HG02678 (cell line): ENCODE measurements at regions not wholly inside any gene's neighbourhood (a gene's known extent, or its start where the extent isn't known, plus 50 kb on each side); places are given as distances from the start of the nearest gene placed in this dataset.
"Not testable (repeated sequence)": the region's sequence is repeated elsewhere in the genome, so short reads cannot be mapped to it uniquely, and the experiment has no call there.

Source experiments
- ATAC-seq: cut with Tn5 transposase; IDR thresholded peaks from one replicate; pipeline ENCODE4 v1.9.1; 2021; ENCODE audit warnings: mild to moderate bottlenecking, moderate library complexity; ENCODE audit not compliant: unreplicated experiment

DNA sequence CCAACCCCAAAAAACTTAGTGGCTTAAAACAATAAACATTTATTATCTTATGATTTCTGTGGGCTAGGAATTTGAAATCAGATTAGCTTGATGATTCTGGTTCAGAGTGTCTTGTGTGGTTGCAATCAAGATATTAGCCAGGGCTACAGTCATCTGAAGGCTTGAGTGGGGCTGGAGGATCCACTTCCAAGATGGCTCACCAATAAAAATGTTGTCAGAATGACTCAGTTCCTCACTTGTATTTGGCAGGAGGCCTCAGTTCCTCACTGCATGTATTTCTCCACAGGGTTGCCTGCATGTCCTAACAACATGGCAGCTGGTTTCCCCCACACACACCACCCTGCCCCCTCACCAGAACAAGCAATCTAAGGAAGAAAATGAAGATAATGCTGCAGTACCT lies 98.2 kb upstream of the NIPBL start:
- ATAC-seq = no peak

DNA sequence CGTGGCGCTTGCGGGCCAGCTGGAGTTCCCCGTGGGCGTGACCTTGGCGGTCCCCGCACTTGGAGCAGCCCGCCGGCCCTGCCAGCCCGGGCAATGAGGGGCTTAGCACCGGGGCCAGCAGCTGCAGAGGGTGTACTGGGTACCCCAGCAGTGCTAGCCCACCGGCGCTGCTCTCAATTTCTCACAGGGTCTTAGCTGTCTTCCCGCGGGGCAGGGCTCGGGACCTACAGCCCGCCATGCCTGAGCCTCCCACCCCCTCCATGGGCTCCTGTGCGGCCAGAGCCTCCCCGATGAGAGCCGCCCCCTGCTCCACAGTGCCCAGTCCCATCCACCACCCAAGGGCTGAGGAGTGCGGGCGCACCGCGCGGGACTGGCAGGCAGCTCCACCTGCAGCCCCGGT lies 94.0 kb upstream of the NIPBL start:
- not testable (repeated sequence) for ATAC-seq

DNA sequence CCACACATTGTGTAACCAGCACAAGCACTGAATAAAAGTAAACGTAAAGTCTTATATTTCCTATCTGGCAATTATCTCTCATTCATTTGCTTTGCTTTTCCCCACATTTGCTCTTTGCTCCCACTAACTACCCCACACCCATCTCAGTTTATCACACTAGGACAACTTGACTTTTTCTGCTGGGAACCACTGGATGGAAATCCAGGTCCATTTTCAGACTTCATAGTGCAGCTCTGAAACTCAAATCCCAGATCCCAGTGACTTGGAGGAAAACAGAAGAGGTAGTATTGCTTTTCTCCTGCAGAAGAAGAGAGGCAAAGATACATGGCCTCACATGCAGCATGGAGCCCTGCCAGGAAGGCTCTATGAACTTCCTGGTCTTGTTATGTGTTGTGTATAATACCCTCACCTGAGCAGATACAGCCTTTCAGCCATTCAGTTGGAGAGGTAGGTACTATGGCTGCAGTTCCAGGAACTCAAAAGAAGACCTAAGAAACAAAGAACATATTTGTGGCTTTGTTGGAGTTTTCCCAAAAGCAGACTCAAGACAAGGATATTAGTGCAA lies 90.0 kb upstream of the NIPBL start:
- ATAC-seq = no peak

DNA sequence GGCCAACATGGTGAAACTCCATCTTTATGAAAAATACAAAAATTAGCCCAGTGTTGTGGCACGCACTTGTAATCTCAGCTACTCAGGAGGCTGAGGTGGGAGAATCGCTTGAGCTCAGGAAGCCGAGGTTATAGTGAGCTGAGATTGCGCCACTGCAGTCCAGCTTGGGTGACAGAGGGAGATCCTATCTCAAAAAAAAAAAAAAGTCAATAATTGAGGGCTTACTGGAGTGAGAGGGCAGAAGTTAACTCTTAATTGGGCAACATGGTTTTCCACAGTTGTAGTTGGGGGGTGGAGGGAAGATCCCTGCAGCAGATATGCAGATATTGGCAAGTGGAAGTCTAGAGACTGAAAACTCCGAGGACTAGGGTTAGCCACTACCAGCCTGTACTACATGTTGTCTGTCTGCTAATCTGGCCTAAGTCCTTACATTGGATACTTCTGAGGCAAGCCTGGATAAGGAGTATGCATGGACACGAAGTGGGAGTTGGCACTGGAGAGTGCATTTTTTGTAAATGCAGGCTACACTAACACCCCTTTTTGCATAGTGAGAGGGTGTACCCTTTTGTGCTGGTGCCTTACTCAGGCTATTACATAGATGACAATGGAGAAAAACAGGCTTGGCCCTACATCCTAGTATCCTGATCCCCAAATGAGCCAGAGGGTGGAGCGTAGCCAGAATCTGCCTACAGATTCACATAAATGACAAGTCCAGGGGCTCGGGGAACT lies 89.0 kb upstream of the NIPBL start:
- no peak for ATAC-seq

DNA sequence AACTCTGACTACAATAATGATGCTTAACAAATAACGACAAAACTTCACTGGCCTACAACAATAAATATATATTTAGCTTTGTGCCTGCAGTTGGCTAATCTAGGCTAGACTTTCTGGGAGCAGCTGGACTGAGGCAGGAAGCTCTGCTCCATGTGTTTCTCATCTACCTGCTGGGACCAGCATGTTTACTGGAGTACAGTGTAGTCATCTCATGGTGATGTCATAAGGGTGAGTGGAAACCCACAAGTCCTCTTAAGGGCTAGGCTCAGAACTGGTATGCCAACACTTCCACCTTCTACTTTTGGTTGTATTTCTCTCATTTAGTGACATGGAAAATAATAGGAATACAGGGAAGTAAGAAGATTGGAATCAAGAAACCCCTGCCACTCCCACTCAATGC lies 85.7 kb upstream of the NIPBL start:
- no peak for ATAC-seq

DNA sequence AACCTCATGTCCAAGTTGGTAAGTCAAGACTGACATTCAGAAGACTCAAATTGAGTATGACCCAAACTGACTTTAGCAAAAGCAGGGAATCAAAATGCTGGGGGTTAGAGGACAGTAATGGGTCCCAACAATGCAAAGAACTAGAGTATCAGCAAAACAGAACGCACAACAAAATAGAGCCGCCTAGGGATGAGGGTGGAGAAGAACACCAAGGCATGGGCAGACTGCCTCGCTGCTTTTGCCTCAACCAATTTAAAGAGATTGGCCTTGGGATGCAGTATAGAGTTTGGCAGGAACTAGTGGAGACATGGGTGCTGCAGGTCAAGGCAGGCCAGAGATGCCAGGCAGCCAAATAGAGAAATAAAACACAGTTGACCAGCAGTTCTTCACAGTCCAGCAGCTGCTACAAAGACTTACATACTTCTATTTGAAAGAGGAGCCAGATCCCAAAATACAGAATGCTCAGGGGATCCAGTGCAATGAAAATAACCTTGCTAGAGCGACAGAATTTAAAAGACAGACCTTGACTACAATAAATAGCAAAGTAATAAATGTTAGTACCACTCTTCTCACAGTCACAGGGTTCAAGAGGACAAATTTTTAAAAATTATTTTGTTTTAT lies 83.9 kb upstream of the NIPBL start:
- no peak for ATAC-seq

DNA sequence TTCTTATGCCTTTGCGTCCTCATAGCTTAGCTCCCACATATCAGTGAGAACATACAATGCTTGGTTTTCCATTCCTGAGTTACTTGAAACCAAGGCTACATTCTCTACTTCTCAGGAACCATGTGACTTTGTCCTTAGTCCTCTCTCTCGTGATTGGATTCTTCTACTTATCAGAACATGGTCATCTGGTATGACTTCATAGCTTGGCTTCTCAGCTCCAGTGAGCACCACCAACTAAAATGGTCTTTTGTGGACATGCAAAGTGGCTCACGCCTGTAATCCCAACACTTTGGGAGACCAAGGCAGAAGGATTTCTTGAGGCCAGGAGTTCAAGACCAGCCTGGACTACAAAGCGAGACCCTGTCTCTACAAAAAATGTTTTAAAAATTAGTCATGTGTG lies 81.2 kb upstream of the NIPBL start:
- no peak for ATAC-seq

DNA sequence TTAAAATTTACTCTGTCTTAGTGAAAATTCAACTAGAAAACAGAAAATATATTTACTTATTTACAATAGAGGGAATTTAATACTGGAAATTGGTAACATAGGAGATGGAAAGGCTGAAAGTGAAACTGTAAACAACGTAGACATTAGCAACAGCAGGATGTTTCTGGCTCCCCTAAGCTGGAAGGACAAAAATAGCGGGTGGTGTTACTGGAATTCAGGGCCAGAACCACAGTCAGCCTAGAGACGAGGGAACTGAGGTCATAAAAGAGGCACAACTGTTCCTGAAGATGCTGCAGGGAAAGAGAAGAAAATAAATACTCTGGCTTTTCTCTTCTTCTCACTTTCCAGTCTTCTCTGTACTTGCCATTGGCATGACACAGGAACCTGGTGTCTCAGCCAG lies 80.4 kb upstream of the NIPBL start:
- ATAC-seq = no peak

DNA sequence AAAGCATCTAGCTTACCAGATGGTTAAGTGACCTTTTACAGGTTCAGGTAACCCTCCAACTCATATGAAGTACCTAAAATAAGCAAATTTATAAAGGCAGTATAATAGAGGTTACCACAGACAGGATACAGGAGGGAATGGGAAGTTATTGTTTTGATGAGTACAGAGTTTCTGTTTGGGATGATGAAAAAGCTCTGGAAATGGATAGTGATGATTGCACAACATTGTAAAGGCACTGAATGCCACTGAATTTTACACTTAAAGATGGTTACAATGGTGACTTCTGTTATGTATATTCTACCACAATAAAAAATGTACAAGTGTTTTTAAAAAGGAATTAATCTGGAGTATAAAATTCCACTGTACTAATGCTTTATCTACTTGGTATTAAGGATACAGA lies 75.0 kb upstream of the NIPBL start:
- no peak for ATAC-seq

DNA sequence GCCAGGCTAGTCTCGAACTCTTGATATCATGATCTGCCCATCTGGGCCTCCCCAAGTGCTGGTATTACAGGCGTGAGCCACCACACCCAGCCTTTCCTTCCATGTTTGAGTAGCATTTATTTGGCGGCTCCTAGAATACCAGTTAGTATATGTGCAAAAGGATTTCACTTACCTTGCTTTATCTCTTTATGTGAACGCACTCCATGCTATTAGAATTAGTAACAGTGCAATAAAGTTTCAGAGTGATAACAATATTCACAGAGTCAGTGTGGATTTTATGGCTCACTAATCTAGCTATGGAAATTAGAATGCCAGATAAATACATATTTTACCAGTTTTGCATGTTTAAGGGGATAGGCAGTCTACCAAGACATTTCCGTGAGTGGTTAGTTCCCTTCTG lies 74.4 kb upstream of the NIPBL start:
- ATAC-seq = no peak

DNA sequence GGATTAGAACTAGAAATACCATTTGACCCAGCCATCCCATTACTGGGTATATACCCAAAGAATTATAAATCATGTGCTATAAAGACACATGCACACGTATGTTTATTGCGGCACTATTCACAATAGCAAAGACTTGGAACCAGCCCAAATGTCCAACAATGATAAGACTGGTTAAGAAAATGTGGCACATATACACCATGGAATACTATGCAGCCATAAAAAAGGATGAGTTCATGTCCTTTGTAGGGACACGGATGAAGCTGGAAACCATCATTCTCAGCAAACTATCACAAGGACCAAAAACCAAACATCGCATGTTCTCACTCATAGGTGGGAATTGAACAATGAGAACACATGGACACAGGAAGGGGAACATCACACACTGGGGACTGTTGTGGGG lies 63.3 kb upstream of the NIPBL start:
- not testable (repeated sequence) for ATAC-seq

DNA sequence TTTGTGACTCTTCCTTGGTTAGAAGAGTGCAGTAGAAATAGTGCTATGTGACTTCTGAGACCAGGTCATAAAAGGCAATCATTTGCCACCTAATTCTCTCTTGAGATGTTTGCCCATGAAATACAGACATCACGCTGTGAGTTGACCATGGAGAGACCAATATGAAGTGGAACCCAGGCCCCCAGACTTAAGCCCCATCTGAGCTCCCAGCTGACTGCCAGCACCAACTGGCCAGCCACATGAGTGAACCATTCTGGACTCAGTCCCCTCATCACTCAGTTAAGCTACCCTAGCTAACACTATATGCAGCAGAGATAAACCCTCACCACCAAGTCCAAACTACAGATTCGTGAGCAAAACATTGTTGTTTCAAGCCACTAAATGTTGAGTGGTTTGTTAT lies 60.7 kb upstream of the NIPBL start:
- no peak for ATAC-seq

DNA sequence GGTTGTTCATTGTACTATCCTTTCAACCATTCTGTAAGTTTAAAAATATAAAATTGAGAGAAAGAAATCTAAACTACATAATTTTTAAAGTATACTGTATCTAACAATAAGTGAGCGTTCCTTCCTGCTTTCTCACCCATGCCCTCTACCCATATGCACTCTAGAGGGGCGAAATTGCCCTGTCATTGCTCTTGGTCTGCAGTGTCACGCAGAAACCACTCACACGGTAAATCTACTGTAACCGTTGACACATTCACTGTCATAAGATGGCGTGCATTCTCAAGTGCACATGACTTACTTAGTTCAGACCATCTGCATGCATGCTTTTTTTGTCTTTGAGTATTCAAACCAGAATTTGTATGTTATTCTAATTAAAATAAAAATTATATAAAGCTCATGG lies 55.7 kb upstream of the NIPBL start:
- no peak for ATAC-seq

DNA sequence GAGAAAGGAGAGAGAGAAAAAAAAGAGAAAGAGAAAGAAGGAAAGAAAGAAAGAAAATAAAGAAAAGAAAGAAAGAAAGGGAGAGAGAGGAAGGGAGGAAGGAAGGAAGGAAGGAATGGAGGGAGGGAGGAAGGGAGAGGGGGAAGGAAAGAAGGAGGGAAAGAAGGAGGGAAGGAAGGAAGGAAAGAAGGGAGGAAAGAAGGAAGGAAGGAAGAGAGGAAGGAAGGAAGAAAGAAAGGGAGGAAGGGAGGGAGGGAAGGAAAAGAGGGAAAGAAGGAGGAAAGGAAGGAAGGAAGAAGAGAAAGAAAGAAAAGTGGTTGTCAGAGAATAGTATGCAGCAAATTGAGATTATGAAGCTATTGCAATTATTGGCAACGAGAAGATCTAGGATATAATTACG lies 49.9 kb upstream of the NIPBL start:
- no peak for ATAC-seq
